Neutrophil (primary cell): ENCODE measurements at regions not wholly inside any gene's neighbourhood (a gene's known extent, or its start where the extent isn't known, plus 50 kb on each side); places are given as distances from the start of the nearest gene placed in this dataset.

Experiments
- H3K27ac ChIP-seq: fragments of 200-600 bp; sonication (generic); 2 replicates; pipeline ENCODE4 v1.5.1; 2016; ENCODE audit warnings: mild to moderate bottlenecking, moderate library complexity
- H3K27me3 ChIP-seq: fragments of 200-600 bp; sonication (generic); 2 replicates; pipeline ENCODE4 v1.6.0; 2016; ENCODE audit warnings: mild to moderate bottlenecking
- H3K36me3 ChIP-seq: fragments of 200-600 bp; sonication (generic); 2 replicates; pipeline ENCODE4 v1.5.1; 2017
- H3K4me1 ChIP-seq, 2 experiments: fragments of 200-600 bp in 1 of 2; sonication (generic) in 1 of 2; 1 replicate in 1 of 2; 2 replicates in 1 of 2; pipeline versions ENCODE4 v1.5.1 to v1.6.1; 2013 to 2016; ENCODE audit warnings: low read depth in 1 of 2, low read length in 1 of 2, mild to moderate bottlenecking in 1 of 2, moderate library complexity in 1 of 2; ENCODE audit not compliant: control insufficient read depth in 1 of 2, insufficient read depth in 1 of 2
- H3K4me3 ChIP-seq, 2 experiments: fragments of 200-600 bp in 1 of 2; sonication (generic) in 1 of 2; 1 replicate in 1 of 2; 2 replicates in 1 of 2; pipeline ENCODE4 v1.5.1; 2013 to 2016; ENCODE audit warnings: low read depth in 1 of 2, low read length in 1 of 2, mild to moderate bottlenecking in 1 of 2, moderate library complexity in 1 of 2
- H3K9me3 ChIP-seq: fragments of 200-600 bp; sonication (generic); 2 replicates; pipeline ENCODE4 v1.5.1; 2016
- CTCF ChIP-seq: fragments of 200-600 bp; sonication (generic); IDR thresholded peaks from 2 replicates; pipeline ENCODE4 v1.5.1; 2016; ENCODE audit warnings: antibody characterized with exemption

- no peaks in the 10 kb centered on the region for H3K27me3 ChIP-seq
- H3K9me3 ChIP-seq: no peaks in the 10 kb centered on the region
- H3K4me1 ChIP-seq: no peaks in the 10 kb centered on the region
- no peak overlapping the region for H3K4me3 ChIP-seq
- TF ChIP-seq CTCF: no peak
- H3K36me3 ChIP-seq: no peaks in the 10 kb centered on the region
- H3K27ac ChIP-seq: no peak overlapping the region
Observed at GRCh38 chr5:167233507-167234220, 1057.8 kb upstream of the WWC1 start.

- H3K36me3 ChIP-seq: no peaks in the 10 kb centered on the region
- no peak for TF ChIP-seq CTCF
- no peak overlapping the region for H3K27ac ChIP-seq
- H3K4me3 ChIP-seq: no peak overlapping the region
- no peaks in the 10 kb centered on the region for H3K27me3 ChIP-seq
- no peaks in the 10 kb centered on the region for H3K9me3 ChIP-seq
- no peaks in the 10 kb centered on the region for H3K4me1 ChIP-seq
Observed at GRCh38 chr5:167241436-167242067, 1049.9 kb upstream of the WWC1 start.

- Histone ChIP-seq H3K9me3 (no peaks in the 10 kb centered on the region), H3K4me3 (no peak overlapping the region), H3K27ac (no peak overlapping the region), H3K27me3 (no peaks in the 10 kb centered on the region), H3K36me3 (no peaks in the 10 kb centered on the region), H3K4me1 (no peaks in the 10 kb centered on the region)
- TF ChIP-seq CTCF: no peak
Observed at GRCh38 chr5:167242701-167243100, 1048.7 kb upstream of the WWC1 start.

GRCh38 chr5:167243463-167243862 lies 1048.0 kb upstream of the WWC1 start:
- Histone ChIP-seq H3K27me3 (no peaks in the 10 kb centered on the region), H3K4me3 (no peak overlapping the region), H3K36me3 (no peaks in the 10 kb centered on the region), H3K27ac (no peak overlapping the region), H3K9me3 (no peaks in the 10 kb centered on the region), H3K4me1 (no peaks in the 10 kb centered on the region)
- no peak for TF ChIP-seq CTCF

GRCh38 chr5:167244583-167244982 lies 1046.9 kb upstream of the WWC1 start:
- H3K4me3 ChIP-seq: no peak overlapping the region
- H3K4me1 ChIP-seq: no peaks in the 10 kb centered on the region
- TF ChIP-seq CTCF: no peak
- H3K27me3 ChIP-seq: no peaks in the 10 kb centered on the region
- H3K9me3 ChIP-seq: no peaks in the 10 kb centered on the region
- no peak overlapping the region for H3K27ac ChIP-seq
- no peaks in the 10 kb centered on the region for H3K36me3 ChIP-seq
